OCI-LY1 (cell line): ENCODE measurements at regions not wholly inside any gene's neighbourhood (a gene's known extent, or its start where the extent isn't known, plus 50 kb on each side); places are given as distances from the start of the nearest gene placed in this dataset.

Source experiments
- CTCF ChIP-seq: fragments of 200-600 bp; sonication (generic), shearing (Covaris generic); IDR thresholded peaks from 2 replicates; pipeline ENCODE4 v1.5.1; 2017; ENCODE audit warnings: mild to moderate bottlenecking, antibody characterized with exemption, low read length, moderate library complexity, mixed read lengths
- EZH2 ChIP-seq: fragments of 200-600 bp; sonication (generic), shearing (Covaris generic); IDR thresholded peaks from 2 replicates; pipeline ENCODE4 v1.8.0; 2017; ENCODE audit warnings: borderline replicate concordance, mixed run types, mild to moderate bottlenecking, antibody characterized with exemption, low read length, moderate library complexity, mixed read lengths

DNA sequence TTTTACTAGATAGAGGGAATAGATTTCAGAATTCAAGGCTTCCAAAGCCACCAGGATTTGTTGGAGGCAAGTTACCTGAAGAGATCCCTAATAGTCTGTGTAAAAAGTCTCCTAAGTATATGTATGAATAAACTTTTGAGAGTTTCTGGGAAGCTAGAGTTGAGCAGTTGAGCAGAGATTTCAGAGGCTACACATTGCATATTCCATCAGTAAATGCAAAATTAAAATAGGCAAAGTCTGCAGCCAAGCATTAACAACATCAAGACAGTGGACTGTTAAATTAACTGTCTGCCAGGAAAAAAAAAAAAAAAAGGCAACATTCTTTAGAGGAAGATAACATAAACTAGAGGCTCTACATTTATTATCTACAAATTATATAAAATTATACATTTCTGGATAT lies 420.4 kb upstream of the TMEFF2 start:
- no peak for TF ChIP-seq CTCF
- no peak for TF ChIP-seq EZH2
